ENCODE measurements at regions not wholly inside any gene's neighbourhood (a gene's known extent, or its start where the extent isn't known, plus 50 kb on each side); places are given as distances from the start of the nearest gene placed in this dataset.

DNA sequence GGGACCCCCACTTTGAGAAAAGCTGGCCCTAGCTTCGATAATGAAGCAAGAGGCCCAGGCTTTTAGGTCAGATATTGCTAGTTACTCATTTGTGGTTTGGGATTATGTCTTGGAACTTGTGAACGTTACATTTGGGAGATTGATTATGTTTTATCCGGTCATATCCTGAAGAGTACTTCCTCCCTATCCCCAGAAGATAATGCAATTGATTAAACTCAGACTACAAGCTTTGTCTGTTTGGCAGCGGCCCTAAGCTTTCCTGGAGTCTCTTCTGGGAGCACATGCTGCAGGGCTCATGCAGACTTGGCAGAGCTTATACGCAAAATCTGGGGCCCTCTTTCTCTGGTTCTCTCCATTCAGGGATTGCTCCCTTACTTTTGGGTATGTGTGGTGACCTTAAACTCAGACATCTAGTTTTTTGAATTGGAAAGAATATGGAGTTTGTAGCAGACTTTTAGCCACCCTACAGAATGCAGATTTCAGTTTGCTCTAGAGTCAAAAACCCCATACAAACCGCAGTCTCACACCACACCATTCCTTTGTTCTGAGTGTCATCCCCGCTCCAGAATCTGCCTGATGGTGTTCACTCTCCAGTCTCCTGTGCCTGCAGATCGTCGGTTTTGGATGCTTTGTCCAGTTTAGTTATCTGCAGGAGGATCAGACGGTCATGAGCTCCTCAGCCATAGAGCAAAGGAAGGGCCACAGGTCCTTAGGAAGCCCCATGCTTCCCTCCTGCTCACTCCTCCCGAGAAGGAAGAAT is 449.5 kb upstream of the TRPC7 start:
- TF ChIP-seq, protein P1, sequence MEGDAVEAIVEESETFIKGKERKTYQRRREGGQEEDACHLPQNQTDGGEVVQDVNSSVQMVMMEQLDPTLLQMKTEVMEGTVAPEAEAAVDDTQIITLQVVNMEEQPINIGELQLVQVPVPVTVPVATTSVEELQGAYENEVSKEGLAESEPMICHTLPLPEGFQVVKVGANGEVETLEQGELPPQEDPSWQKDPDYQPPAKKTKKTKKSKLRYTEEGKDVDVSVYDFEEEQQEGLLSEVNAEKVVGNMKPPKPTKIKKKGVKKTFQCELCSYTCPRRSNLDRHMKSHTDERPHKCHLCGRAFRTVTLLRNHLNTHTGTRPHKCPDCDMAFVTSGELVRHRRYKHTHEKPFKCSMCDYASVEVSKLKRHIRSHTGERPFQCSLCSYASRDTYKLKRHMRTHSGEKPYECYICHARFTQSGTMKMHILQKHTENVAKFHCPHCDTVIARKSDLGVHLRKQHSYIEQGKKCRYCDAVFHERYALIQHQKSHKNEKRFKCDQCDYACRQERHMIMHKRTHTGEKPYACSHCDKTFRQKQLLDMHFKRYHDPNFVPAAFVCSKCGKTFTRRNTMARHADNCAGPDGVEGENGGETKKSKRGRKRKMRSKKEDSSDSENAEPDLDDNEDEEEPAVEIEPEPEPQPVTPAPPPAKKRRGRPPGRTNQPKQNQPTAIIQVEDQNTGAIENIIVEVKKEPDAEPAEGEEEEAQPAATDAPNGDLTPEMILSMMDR (IDR thresholded peaks at IDR 0.05; ENCODE audit: poor library complexity, severe bottlenecking), result no peak
- no peak for TF ChIP-seq SMC3 (conservative IDR thresholded peaks at IDR 0.05; ENCODE audit: poor library complexity)

All from neural cell (in vitro differentiated cells).